MCF 10A (cell line): ENCODE measurements at regions not wholly inside any gene's neighbourhood (a gene's known extent, or its start where the extent isn't known, plus 50 kb on each side); places are given as distances from the start of the nearest gene placed in this dataset.

Experiments used
- BruUV-seq: library from RNA; stranded (reverse); fragments of 400-500 nt; replicated peaks from 2 replicates; lab custom pipeline; 2021; lab: Mats Ljungman, UMichigan
- CTCF ChIA-PET: fragments of 300-600 bp; sonication (Branson Sonifier 250); formaldehyde crosslinking; extraction: SDS; loops from one replicate; lab custom pipeline; 2021; ENCODE audit warnings: antibody characterized with exemption, inconsistent platforms; lab: Yijun Ruan, JAX
- POLR2A ChIA-PET: fragments of 300-600, 350-650 bp; sonication (Branson Sonifier 250); formaldehyde crosslinking; extraction: SDS; loops from one replicate; lab custom pipeline; 2020; ENCODE audit warnings: antibody characterized with exemption, inconsistent platforms; lab: Yijun Ruan, JAX
- DNase-seq: peaks from one replicate; pipeline ENCODE4 v3.0.0-alpha.2; 2018; ENCODE audit not compliant: unreplicated experiment
- H3K27ac Mint-ChIP-seq: one replicate; pipeline ENCODE4 v1.8.0; 2022; ENCODE audit warnings: mild to moderate bottlenecking, low read depth, mixed read lengths; ENCODE audit not compliant: unreplicated experiment
- H3K27me3 Mint-ChIP-seq: one replicate; pipeline ENCODE4 v1.8.0; 2022; ENCODE audit warnings: mixed read lengths; ENCODE audit not compliant: insufficient read depth, unreplicated experiment
- H3K36me3 Mint-ChIP-seq: one replicate; pipeline ENCODE4 v1.8.0; 2022; ENCODE audit warnings: mild to moderate bottlenecking, moderate library complexity, mixed read lengths; ENCODE audit not compliant: insufficient read depth, unreplicated experiment
- H3K4me1 Mint-ChIP-seq: one replicate; pipeline ENCODE4 v1.8.0; 2022; ENCODE audit warnings: mixed read lengths; ENCODE audit not compliant: insufficient read depth, unreplicated experiment
- H3K4me3 Mint-ChIP-seq: one replicate; pipeline ENCODE4 v1.8.0; 2022; ENCODE audit warnings: mild to moderate bottlenecking, moderate library complexity, mixed read lengths; ENCODE audit not compliant: unreplicated experiment
- H3K9me3 Mint-ChIP-seq: one replicate; pipeline ENCODE4 v1.8.0; 2022; ENCODE audit warnings: mixed read lengths; ENCODE audit not compliant: unreplicated experiment
- intact Hi-C: fragments of 100-400 bp; cut with micrococcal nuclease; formaldehyde crosslinking; loops from 2 replicates; pipeline ENCODE4 v1.14.1; 2022
- TF ChIP-seq, protein P1 (sequence below): fragments of 200-600 bp; IDR thresholded peaks from one replicate; pipeline ENCODE4 v1.8.0; 2022; ENCODE audit warnings: antibody characterized with exemption, mild to moderate bottlenecking; ENCODE audit not compliant: unreplicated experiment

- peaks cover 2% of the 10 kb centered on the region for H3K36me3 Mint-ChIP-seq
Measured at GRCh38 chr10:6847561-6847960, 267.5 kb upstream of the PRKCQ start.

GRCh38 chr10:6843894-6844650 lies 264.0 kb upstream of the PRKCQ start:
- no peaks in the 10 kb centered on the region for H3K27me3 Mint-ChIP-seq
- TF ChIP-seq, protein P1, sequence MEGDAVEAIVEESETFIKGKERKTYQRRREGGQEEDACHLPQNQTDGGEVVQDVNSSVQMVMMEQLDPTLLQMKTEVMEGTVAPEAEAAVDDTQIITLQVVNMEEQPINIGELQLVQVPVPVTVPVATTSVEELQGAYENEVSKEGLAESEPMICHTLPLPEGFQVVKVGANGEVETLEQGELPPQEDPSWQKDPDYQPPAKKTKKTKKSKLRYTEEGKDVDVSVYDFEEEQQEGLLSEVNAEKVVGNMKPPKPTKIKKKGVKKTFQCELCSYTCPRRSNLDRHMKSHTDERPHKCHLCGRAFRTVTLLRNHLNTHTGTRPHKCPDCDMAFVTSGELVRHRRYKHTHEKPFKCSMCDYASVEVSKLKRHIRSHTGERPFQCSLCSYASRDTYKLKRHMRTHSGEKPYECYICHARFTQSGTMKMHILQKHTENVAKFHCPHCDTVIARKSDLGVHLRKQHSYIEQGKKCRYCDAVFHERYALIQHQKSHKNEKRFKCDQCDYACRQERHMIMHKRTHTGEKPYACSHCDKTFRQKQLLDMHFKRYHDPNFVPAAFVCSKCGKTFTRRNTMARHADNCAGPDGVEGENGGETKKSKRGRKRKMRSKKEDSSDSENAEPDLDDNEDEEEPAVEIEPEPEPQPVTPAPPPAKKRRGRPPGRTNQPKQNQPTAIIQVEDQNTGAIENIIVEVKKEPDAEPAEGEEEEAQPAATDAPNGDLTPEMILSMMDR = no peak
- peaks cover 8% of the 10 kb centered on the region for H3K36me3 Mint-ChIP-seq
- POLR2A ChIA-PET = no interaction called here
- H3K27ac Mint-ChIP-seq = no peak overlapping the region
- CTCF ChIA-PET = interaction anchor here (0.6 to 0.8 kb wide), 3 partner anchors 41 to 1635 kb away, joined by 3 to 4 read pairs (median 3); no protein-coding TSS in a partner anchor
- BruUV-seq = no TSS peak
- DNase-seq = no peak
- peaks cover 20% of the 10 kb centered on the region for H3K4me1 Mint-ChIP-seq
- intact Hi-C loops = loop anchor here (10.0 kb wide), 1 partner anchor 119 kb away; no protein-coding TSS in a partner anchor
- no peaks in the 10 kb centered on the region for H3K9me3 Mint-ChIP-seq
- no peak overlapping the region for H3K4me3 Mint-ChIP-seq

More at GRCh38 chr10:6847561-6847960, 267.5 kb upstream of the PRKCQ start:
- ChIA-PET POLR2A (no interaction called here), CTCF (no interaction called here)
- Mint-ChIP-seq H3K4me3 (no peak overlapping the region), H3K9me3 (no peaks in the 10 kb centered on the region), H3K27ac (peak overlapping the region; percentile 10), H3K4me1 (no peaks in the 10 kb centered on the region), H3K27me3 (no peaks in the 10 kb centered on the region)
- intact Hi-C loops = loop anchor here (10.0 kb wide), 1 partner anchor 123 kb away; no protein-coding TSS in a partner anchor
- TF ChIP-seq, protein P1 = no peak
- no TSS peak for BruUV-seq
- DNase-seq = no peak

DNA sequence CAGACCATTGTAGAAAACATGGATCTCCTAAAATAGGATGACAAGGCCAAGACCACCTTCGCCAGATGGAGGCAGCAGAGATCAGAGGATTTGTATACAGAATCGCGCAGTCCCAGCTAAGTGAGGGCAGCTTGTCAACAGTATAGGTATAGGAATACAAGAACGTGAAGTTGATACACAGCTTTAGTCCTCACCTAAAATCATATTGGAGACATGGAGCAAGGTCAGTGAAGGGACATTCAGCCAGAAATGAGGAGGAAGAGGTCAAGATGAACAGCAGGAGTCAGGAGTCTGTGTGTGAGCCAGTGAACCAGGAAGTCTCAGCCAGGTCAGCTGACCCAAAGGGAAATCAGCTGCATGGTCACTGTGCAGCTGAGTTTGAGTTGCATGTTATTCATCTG lies 263.4 kb upstream of the PRKCQ start:
- Mint-ChIP-seq H3K4me3 (no peak overlapping the region), H3K9me3 (no peaks in the 10 kb centered on the region), H3K36me3 (peaks cover 13% of the 10 kb centered on the region), H3K4me1 (peaks cover 20% of the 10 kb centered on the region), H3K27ac (no peak overlapping the region), H3K27me3 (no peaks in the 10 kb centered on the region)
- TF ChIP-seq, protein P1 = no peak
- BruUV-seq = no TSS peak
- POLR2A ChIA-PET = no interaction called here
- intact Hi-C loops = loop anchor here (10.0 kb wide), 1 partner anchor 119 kb away; no protein-coding TSS in a partner anchor
- no peak for DNase-seq
- CTCF ChIA-PET = interaction anchor here (0.6 to 0.8 kb wide), 3 partner anchors 40 to 1635 kb away, joined by 3 to 4 read pairs (median 3); no protein-coding TSS in a partner anchor

GRCh38 chr10:6842722-6843121 lies 262.6 kb upstream of the PRKCQ start:
- H3K4me1 Mint-ChIP-seq = peaks cover 20% of the 10 kb centered on the region
- DNase-seq = no peak
- POLR2A ChIA-PET = no interaction called here
- H3K4me3 Mint-ChIP-seq = no peak overlapping the region
- H3K36me3 Mint-ChIP-seq = peaks cover 20% of the 10 kb centered on the region
- H3K9me3 Mint-ChIP-seq = no peaks in the 10 kb centered on the region
- H3K27me3 Mint-ChIP-seq = no peaks in the 10 kb centered on the region
- CTCF ChIA-PET = no interaction called here
- BruUV-seq = no TSS peak
- intact Hi-C loops = loop anchor here (10.0 kb wide), 1 partner anchor 118 kb away; no protein-coding TSS in a partner anchor
- TF ChIP-seq, protein P1 = no peak
- no peak overlapping the region for H3K27ac Mint-ChIP-seq
